ENCODE measurements at regions not wholly inside any gene's neighbourhood (a gene's known extent, or its start where the extent isn't known, plus 50 kb on each side); places are given as distances from the start of the nearest gene placed in this dataset.

GRCh38 chr20:16944745-16945144 lies 196.6 kb downstream of the OTOR start:
- DNase-seq, result no peak

DNA sequence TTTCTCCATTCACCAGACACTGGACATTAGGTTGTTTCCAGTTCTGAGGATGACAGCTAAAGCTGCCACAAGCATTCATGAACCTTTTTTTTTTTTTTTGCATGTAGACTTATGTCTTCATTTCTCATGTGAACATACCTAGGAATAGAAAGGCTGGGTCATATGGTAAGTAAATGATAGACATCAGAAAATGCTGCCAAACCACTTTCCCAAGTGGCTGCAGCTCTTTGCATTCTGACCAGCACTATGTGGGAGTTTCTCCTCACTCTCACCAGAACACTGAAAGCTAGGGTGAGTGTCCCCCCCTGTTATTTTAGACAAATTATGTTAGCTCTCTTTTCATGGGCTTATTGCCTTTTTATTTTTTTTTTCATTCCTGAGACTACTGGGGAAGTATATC lies 197.5 kb downstream of the OTOR start:
- no peak for DNase-seq

- DNase-seq, result no peak
Observed at GRCh38 chr20:16946097-16946496, 197.9 kb downstream of the OTOR start.

GRCh38 chr20:16947479-16947878 lies 199.3 kb downstream of the OTOR start:
- no peak for DNase-seq

- no peak for DNase-seq
Observed at GRCh38 chr20:16951876-16952275, 203.7 kb downstream of the OTOR start.

DNA sequence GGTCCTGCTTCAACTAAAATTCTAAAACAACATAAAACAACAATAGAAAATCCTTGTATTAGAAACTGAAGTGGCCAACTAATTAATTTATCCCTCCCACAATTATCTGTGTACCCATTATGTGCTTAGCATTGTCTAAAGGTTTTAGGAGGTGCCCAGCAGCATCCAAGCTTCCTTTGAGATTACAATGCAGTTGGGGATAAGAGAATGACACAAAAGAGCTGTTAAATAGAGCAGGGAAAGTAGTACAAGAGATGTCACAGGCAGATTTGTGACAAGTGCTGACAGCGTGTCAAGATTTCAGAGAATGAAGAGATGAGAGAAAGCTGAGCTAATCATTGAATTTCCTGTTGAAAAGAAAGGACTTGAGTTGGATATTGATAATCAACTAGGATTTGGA lies 204.8 kb downstream of the OTOR start:
- no peak for DNase-seq

- no peak for DNase-seq
Observed at GRCh38 chr20:16953858-16954257, 205.7 kb downstream of the OTOR start.

DNA sequence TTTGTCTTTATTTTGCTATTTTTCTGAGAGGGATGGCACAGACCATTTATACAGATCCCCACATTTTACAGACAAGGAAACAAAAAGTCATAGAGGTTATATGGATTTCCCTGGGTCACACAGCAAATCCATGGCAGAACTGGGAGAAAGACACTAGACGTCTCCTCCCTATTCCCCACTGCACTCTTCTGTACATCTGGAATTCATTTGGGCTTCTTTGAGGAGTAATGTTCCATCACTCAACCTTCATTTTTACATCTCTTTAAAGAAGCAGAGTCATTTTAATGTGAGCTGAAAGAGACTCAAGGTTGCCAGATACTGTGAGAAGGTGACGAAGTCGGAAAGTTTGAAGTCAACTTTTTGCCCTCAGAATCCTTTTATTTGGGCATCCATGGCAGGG lies 207.3 kb downstream of the OTOR start:
- no peak for DNase-seq

- DNase-seq, result peak in 12 of 58 donors; percentile 1 to 45 (median 14)
Observed at GRCh38 chr20:16955971-16956370, 207.8 kb downstream of the OTOR start.

GRCh38 chr20:16965401-16965800 lies 217.2 kb downstream of the OTOR start:
- no peak for DNase-seq

DNA sequence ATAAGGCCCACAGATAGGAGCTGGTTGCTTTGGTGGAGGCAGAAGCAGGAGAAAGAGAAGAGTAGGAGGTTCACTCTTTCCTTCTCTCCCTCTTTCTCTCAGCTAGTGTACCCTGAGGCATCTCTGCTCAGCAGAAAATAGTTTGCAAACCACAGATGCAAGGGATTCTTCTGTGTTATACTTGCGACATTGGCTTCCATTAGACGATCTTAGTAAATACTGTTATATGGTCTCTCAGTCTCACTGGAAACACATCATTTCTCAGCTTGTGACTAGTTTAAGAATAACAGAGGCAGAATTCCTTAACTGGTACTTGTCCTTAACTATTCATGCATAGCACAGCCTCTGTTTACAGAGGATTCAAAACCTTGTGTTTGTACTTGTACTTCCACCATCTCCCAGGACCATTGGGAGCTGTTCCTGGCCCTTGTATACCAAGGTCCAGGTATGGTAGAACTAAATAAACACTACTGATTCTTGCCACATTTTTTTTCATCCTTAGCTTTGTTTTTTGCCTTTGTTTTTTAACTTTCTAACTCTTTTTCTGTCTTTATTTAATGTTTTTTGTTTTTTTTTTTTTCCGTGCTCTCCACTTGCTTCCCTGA lies 218.2 kb downstream of the OTOR start:
- DNase-seq, result peak in 2 of 58 donors; percentile 9 to 10

DNA sequence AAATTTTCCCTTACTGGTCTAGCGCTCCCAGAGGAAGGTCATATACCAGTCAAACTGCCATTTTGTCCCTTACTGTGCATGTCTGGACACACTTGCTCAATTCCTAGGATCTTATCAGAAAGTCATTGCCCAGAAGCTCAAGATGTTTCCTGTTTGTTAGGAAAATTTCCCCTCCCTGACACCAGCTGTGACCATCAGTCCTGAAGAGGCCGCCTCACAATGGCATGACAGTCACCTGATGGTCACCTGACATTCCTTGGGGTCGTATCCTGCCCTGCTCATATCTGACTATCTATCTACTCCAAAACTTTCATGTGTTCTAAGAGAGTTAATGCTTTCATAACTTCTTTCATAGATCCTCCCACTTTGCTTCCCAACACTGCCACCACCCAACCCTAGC lies 219.9 kb downstream of the OTOR start:
- DNase-seq, result no peak

GRCh38 chr20:16970776-16971175 lies 222.6 kb downstream of the OTOR start:
- peak in 6 of 58 donors; percentile 8 to 23 (median 19) for DNase-seq

- DNase-seq, result no peak
Observed at GRCh38 chr20:16974080-16974854, 226.1 kb downstream of the OTOR start.

- DNase-seq, result no peak
Observed at GRCh38 chr20:16974855-16975162, 226.7 kb downstream of the OTOR start.

DNA sequence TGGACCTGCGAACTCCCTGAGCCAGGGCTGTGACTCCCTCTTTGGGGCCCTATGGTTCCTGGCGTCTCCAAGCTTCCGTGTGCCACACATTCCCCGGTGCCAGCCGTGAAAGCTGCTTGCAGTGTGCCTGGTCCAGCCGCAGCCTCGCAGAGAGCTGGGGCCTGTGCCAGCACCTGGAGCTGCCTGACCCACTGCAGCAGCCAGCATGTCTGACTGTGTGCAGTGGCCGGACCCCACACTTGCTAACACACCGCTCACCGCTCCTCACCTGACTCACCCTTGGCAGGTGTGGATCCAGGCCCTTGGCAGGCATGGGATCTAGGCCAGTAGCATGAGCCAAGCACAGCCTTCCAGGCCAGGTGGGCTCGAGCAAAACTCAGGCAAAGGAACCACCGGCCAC lies 227.5 kb downstream of the OTOR start:
- no peak for DNase-seq

DNA sequence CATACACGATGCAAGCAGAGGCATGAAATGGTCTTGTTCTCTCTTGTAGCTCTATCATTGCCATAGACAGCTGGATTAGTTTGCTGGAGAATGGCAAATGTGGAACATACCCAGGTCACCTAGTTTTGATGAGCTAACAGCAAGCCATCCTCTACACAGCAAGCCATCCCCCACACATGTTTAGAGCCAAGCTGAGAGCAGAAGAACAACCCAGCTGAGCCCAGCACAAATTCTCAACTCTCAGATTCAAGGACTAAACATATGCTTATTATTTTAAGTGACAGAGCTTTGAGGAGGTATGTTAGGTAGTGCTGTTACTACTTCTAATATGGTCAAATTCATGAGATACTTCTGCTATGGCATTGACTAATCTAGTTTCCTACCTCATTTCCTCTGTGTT lies 230.3 kb downstream of the OTOR start:
- no peak for DNase-seq

DNA sequence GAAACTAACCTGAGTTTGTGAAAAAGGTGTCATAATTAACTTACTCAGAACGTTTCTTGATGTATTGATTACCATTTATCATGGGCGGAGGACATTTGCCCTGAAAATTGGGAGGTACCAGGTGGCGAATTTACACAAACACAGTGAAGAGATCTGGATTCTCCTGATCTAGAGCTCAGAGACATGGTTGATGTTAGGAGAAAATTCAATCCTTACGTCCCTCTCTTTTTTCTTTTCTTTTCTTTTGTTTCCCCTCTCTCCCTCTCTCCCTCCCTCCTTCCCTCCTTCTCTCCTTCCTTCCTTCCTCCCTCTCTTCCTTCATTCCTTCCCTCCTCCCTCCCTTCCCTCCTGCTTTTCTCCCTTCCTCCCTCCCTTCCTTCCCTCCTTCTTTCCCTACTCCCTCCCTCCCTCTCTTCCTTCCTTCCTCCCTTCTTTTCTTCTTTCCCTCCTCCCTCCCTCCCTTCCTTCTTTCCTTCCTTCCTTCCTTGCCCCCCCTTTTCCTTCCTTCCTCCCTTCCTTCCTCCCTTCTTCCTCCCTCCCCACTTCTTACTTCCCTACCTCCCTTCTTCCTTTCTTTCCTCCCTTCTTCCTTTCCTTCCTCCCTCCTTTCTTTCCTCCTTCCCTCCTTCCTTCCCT lies 234.1 kb downstream of the OTOR start:
- no peak for DNase-seq

DNA sequence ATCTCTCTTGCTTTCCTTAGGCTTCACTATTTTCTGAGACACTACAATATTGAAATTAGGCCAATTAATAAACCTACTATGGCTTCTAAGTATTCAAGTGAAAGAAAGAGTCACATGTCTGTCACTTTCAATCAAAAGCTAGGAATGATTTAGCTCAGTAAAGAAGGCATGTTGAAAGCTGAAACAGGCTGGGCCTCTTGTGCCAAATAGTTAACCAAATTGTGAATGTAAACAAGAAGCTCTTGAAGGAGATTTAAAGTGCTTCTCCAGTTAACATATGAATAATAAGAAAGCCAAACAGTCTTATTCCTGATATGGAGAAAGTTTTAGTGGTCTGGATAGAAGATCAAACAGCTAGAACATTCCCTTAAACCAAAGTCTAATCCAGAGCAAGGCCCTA lies 236.3 kb downstream of the OTOR start:
- DNase-seq, result no peak

- no peak for DNase-seq
Observed at GRCh38 chr20:17003170-17003870, 223.5 kb upstream of the PCSK2 start.

- no peak for DNase-seq
Observed at GRCh38 chr20:17010181-17010580, 216.7 kb upstream of the PCSK2 start.

DNA sequence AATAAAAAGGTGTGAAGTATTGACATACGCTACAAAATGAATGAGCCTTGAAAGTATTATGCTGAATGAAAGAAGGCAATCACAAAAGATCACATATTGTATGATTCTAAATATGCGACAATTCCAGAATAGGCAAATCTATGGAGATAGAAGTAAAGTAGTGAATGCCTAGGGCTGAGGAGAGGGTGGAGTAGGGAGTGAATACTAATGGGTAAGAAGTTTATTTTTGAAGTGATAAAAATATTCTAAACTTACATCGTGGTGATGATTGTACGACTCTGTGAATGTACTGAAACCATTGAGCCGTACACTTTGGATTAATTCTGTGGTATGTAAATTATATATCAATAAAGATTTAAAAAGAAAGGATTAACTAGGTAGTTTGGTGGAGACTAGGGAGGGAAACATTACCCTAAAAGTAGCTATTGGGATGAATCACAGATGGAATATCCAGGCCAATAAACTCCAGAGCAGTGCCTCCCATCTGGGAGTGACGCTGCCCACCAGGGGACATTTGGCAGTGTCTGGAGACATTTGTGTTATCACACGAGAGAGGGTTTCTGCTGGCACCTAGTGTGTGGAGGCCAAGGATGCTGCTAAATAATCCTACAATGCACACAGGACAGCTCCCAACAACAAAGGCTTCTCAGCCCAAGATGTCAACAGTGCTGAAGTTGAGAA lies 214.2 kb upstream of the PCSK2 start:
- no peak for DNase-seq
